ENCODE measurements at regions not wholly inside any gene's neighbourhood (a gene's known extent, or its start where the extent isn't known, plus 50 kb on each side); places are given as distances from the start of the nearest gene placed in this dataset.

GRCh38 chr6:104527761-104528415 lies 331.8 kb downstream of the HACE1 start:
- Histone ChIP-seq H3K4me1 (no peaks in the 10 kb centered on the region), H3K36me3 (no peaks in the 10 kb centered on the region), H3K9me3 (replicated peaks) (no peaks in the 10 kb centered on the region), H3K27me3 (no peaks in the 10 kb centered on the region), H3K27ac (no peak overlapping the region), H3K4me3 (no peak overlapping the region)
- peak in 1 of 2 experiments; percentile 18 for DNase-seq

- no peaks in the 10 kb centered on the region for H3K9me3 ChIP-seq (replicated peaks)
- H3K4me1 ChIP-seq: no peaks in the 10 kb centered on the region
- H3K4me3 ChIP-seq: no peak overlapping the region
- H3K27ac ChIP-seq: no peak overlapping the region
- H3K27me3 ChIP-seq: no peaks in the 10 kb centered on the region
- no peaks in the 10 kb centered on the region for H3K36me3 ChIP-seq
- no peak for DNase-seq
Measured at GRCh38 chr6:104527311-104527710, 332.4 kb downstream of the HACE1 start.

- H3K27ac ChIP-seq: no peak overlapping the region
- no peaks in the 10 kb centered on the region for H3K4me1 ChIP-seq
- H3K4me3 ChIP-seq: no peak overlapping the region
- no peaks in the 10 kb centered on the region for H3K9me3 ChIP-seq (replicated peaks)
- H3K27me3 ChIP-seq: no peaks in the 10 kb centered on the region
- DNase-seq: no peak
- H3K36me3 ChIP-seq: no peaks in the 10 kb centered on the region
Measured at GRCh38 chr6:104526376-104526775, 333.3 kb downstream of the HACE1 start.

GRCh38 chr6:104525677-104526322 lies 333.9 kb downstream of the HACE1 start:
- H3K27me3 ChIP-seq: no peaks in the 10 kb centered on the region
- no peaks in the 10 kb centered on the region for H3K4me1 ChIP-seq
- peak; percentile 63 to 86 for DNase-seq
- no peaks in the 10 kb centered on the region for H3K36me3 ChIP-seq
- H3K27ac ChIP-seq: no peak overlapping the region
- no peak overlapping the region for H3K4me3 ChIP-seq
- H3K9me3 ChIP-seq (replicated peaks): no peaks in the 10 kb centered on the region

- DNase-seq: no peak
- H3K9me3 ChIP-seq (replicated peaks): no peaks in the 10 kb centered on the region
- H3K4me3 ChIP-seq: no peak overlapping the region
- H3K27ac ChIP-seq: no peak overlapping the region
- no peaks in the 10 kb centered on the region for H3K4me1 ChIP-seq
- no peaks in the 10 kb centered on the region for H3K27me3 ChIP-seq
- no peaks in the 10 kb centered on the region for H3K36me3 ChIP-seq
Measured at GRCh38 chr6:104522533-104522932, 337.2 kb downstream of the HACE1 start.

- Histone ChIP-seq H3K4me3 (no peak overlapping the region), H3K4me1 (no peaks in the 10 kb centered on the region), H3K36me3 (no peaks in the 10 kb centered on the region), H3K27me3 (no peaks in the 10 kb centered on the region; the same call in 1 of the 2 replicates), H3K9me3 (replicated peaks) (no peaks in the 10 kb centered on the region), H3K27ac (no peak overlapping the region)
- DNase-seq: no peak
Measured at GRCh38 chr6:104521176-104521575, 338.5 kb downstream of the HACE1 start.

DNA sequence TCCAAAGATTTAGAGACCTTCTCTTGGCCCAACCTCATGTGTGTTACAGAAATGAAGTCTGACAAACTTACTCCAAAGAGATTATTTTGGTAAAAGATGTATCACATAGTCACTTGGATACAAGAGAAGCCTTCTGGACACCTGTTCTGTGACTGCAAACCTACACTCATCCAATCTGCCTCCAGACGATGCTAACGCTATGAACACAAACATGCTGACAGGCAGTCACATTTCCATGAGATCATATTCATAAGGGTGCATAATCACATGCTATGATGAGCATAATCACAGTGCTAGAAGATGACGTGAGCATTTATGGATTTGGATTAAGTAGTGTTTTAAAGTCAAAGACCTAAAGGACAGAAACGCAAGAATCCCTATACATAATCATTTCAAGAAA lies 340.2 kb downstream of the HACE1 start:
- no peaks in the 10 kb centered on the region for H3K4me1 ChIP-seq
- no peaks in the 10 kb centered on the region; the same call in 1 of the 2 replicates for H3K27me3 ChIP-seq
- no peak overlapping the region for H3K27ac ChIP-seq
- H3K9me3 ChIP-seq (replicated peaks): no peaks in the 10 kb centered on the region
- H3K4me3 ChIP-seq: no peak overlapping the region
- no peaks in the 10 kb centered on the region for H3K36me3 ChIP-seq
- DNase-seq: no peak

GRCh38 chr6:104509355-104509754 lies 350.4 kb downstream of the HACE1 start:
- Histone ChIP-seq H3K4me1 (no peaks in the 10 kb centered on the region), H3K4me3 (no peak overlapping the region), H3K27ac (no peak overlapping the region), H3K9me3 (replicated peaks) (no peaks in the 10 kb centered on the region), H3K27me3 (no peaks in the 10 kb centered on the region), H3K36me3 (no peaks in the 10 kb centered on the region)
- DNase-seq: no peak

- no peak overlapping the region for H3K27ac ChIP-seq
- no peaks in the 10 kb centered on the region for H3K36me3 ChIP-seq
- H3K9me3 ChIP-seq (replicated peaks): no peaks in the 10 kb centered on the region
- DNase-seq: no peak
- no peaks in the 10 kb centered on the region for H3K4me1 ChIP-seq
- H3K27me3 ChIP-seq: no peaks in the 10 kb centered on the region
- no peak overlapping the region for H3K4me3 ChIP-seq
Measured at GRCh38 chr6:104506429-104506828, 353.3 kb downstream of the HACE1 start.

DNA sequence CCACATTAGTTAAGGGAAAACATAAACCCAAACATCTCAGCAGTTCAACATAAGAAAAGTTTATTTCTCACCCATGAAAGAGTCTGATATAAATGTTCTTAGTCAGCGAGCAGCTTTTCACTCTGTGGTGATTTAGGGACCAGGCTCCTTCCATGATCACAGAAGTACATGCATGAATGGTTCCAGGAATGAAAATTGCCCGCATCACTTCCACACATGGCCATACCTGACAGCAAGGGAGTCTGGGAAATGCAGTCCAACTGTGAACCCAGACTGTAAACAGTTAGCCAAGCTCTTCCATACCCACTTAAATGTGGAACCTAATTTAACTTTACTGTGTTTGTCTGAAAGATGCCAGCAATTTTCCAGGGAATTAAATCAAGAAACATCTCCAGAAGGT lies 353.9 kb downstream of the HACE1 start:
- no peak overlapping the region for H3K27ac ChIP-seq
- no peaks in the 10 kb centered on the region for H3K27me3 ChIP-seq

DNA sequence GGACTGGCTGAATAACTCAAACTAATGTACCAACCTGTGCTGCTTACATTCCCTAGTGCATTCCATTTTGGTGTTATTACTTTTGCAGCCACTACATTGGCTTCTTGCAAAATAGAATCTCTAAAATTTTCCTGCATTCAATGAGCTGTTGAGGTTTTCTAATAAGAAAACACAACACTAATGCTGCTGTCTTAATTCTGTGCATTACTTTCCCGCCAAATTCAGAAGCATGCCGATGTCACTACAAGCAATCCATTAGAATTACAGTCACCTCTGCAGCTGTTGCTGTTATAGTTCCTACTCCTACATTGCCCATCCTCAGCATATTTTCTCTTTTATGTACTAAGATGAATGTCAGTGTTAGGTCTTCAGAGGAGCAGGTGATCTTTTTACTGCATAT lies 359.5 kb downstream of the HACE1 start:
- no peaks in the 10 kb centered on the region for H3K27me3 ChIP-seq
- H3K4me1 ChIP-seq: no peaks in the 10 kb centered on the region

More for the DNA sequence above, 353.9 kb downstream of the HACE1 start:
- H3K4me3 ChIP-seq: no peak overlapping the region
- H3K9me3 ChIP-seq (replicated peaks): no peaks in the 10 kb centered on the region
- H3K4me1 ChIP-seq: no peaks in the 10 kb centered on the region
- no peaks in the 10 kb centered on the region for H3K36me3 ChIP-seq
- no peak for DNase-seq

DNA sequence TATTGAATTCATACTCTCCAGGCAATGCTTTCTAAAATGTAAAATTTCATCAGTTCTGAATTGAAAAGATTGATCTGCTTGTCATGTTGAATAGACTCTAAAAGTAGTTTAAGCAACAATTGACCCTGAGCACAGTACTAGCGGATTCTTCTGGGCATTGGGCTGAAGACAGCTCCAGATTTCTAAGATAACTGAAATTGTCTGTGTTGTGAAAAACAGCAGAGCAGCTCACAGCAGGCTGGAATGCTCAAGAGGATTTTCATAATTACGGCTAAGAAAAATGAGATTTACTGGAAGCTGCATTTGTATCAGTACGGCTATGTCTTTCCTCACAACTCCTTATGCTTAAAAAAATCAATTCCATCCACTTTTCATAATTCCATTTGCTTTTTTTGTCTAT lies 373.7 kb downstream of the HACE1 start:
- H3K4me1 ChIP-seq: no peaks in the 10 kb centered on the region
- no peak overlapping the region for H3K4me3 ChIP-seq
- DNase-seq: no peak
- no peaks in the 10 kb centered on the region for H3K36me3 ChIP-seq
- no peak overlapping the region for H3K27ac ChIP-seq
- H3K9me3 ChIP-seq (replicated peaks): no peaks in the 10 kb centered on the region
- no peaks in the 10 kb centered on the region for H3K27me3 ChIP-seq

More for the DNA sequence above, 359.5 kb downstream of the HACE1 start:
- Histone ChIP-seq H3K36me3 (no peaks in the 10 kb centered on the region), H3K27ac (no peak overlapping the region), H3K4me3 (no peak overlapping the region), H3K9me3 (replicated peaks) (no peaks in the 10 kb centered on the region)
- DNase-seq: no peak

DNA sequence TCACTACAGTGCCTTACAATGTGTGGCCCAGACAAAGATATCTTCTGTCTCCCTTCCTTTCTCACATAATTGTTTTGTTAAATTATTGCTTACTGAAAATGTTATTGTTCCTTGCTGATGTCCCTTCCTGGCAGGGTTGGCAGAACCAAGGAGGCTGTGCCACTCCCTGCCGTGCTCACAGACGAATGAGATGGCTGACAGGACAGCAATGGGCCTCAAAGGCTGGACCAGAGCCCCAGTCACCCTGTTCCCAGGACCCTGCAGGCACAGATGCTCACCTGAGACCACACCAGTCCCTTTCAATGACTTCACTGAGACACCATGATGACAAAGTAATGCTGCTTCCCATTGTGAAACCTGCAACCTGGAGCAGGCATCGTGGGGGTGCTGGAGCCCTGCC lies 375.1 kb downstream of the HACE1 start:
- Histone ChIP-seq H3K27ac (no peak overlapping the region), H3K4me3 (no peak overlapping the region), H3K9me3 (replicated peaks) (no peaks in the 10 kb centered on the region), H3K27me3 (no peaks in the 10 kb centered on the region), H3K36me3 (no peaks in the 10 kb centered on the region), H3K4me1 (no peaks in the 10 kb centered on the region)
- DNase-seq: no peak

- H3K9me3 ChIP-seq (replicated peaks): no peaks in the 10 kb centered on the region
Measured at GRCh38 chr6:104484191-104484590, 375.5 kb downstream of the HACE1 start.

GRCh38 chr6:104483225-104483834 lies 376.4 kb downstream of the HACE1 start:
- Histone ChIP-seq H3K36me3 (no peaks in the 10 kb centered on the region), H3K9me3 (replicated peaks) (no peaks in the 10 kb centered on the region), H3K27ac (no peak overlapping the region), H3K4me3 (no peak overlapping the region), H3K4me1 (no peaks in the 10 kb centered on the region), H3K27me3 (no peaks in the 10 kb centered on the region)
- DNase-seq: no peak

More at GRCh38 chr6:104484191-104484590, 375.5 kb downstream of the HACE1 start:
- Histone ChIP-seq H3K27me3 (no peaks in the 10 kb centered on the region), H3K27ac (no peak overlapping the region), H3K4me1 (no peaks in the 10 kb centered on the region), H3K4me3 (no peak overlapping the region), H3K36me3 (no peaks in the 10 kb centered on the region)
- DNase-seq: no peak
